SU-DHL-6 (cell line): ENCODE measurements at regions not wholly inside any gene's neighbourhood (a gene's known extent, or its start where the extent isn't known, plus 50 kb on each side); places are given as distances from the start of the nearest gene placed in this dataset.

ENCODE experiments used
- H2AFZ ChIP-seq: fragments of 200-600 bp; sonication (generic); 2 replicates; pipeline ENCODE4 v1.6.1; 2014; ENCODE audit warnings: low read depth, mild to moderate bottlenecking, moderate library complexity, mixed read lengths, antibody characterized with exemption, low read length; ENCODE audit not compliant: severe bottlenecking
- H3F3A ChIP-seq: fragments of 200-600 bp; shearing (Covaris generic); 2 replicates; pipeline ENCODE4 v1.6.0; 2016; ENCODE audit warnings: antibody characterized with exemption, mild to moderate bottlenecking; ENCODE audit not compliant: insufficient read depth
- H3K27ac ChIP-seq: fragments of 200-600 bp; sonication (generic); 2 replicates; pipeline ENCODE4 v1.5.1; 2016; ENCODE audit warnings: low read depth, mild to moderate bottlenecking, low read length, moderate library complexity, mixed read lengths
- H3K27me3 ChIP-seq: fragments of 200-600 bp; sonication (generic), shearing (Covaris generic); 2 replicates; pipeline ENCODE4 v1.6.0; 2014; ENCODE audit warnings: mild to moderate bottlenecking, low read length
- H3K36me3 ChIP-seq: fragments of 200-600 bp; sonication (generic); 2 replicates; pipeline ENCODE4 v1.6.1; 2014; ENCODE audit warnings: mild to moderate bottlenecking, low read length, mixed read lengths
- H3K4me2 ChIP-seq: fragments of 300-600, 200-600 bp; shearing (Covaris generic), sonication (generic); 2 replicates; pipeline ENCODE4 v1.6.0; 2014; ENCODE audit warnings: low read length, low read depth, mild to moderate bottlenecking; ENCODE audit not compliant: poor library complexity, severe bottlenecking
- H3K4me3 ChIP-seq: fragments of 200-600 bp; sonication (generic); 2 replicates; pipeline ENCODE4 v1.5.1; 2014; ENCODE audit warnings: antibody characterized with exemption, low read length, mild to moderate bottlenecking, mixed read lengths; ENCODE audit not compliant: insufficient read depth, poor library complexity, severe bottlenecking
- H3K79me2 ChIP-seq: fragments of 200-600 bp; sonication (generic); 2 replicates; pipeline ENCODE4 v1.6.1; 2014; ENCODE audit warnings: mild to moderate bottlenecking, low read length, moderate library complexity; ENCODE audit not compliant: insufficient read depth
- H3K9ac ChIP-seq: fragments of 200-600 bp; sonication (generic); 2 replicates; pipeline ENCODE4 v1.7.0; 2014; ENCODE audit warnings: mild to moderate bottlenecking, low read length
- H3K9me2 ChIP-seq: fragments of 200-600 bp; sonication (generic); replicated peaks from 2 replicates; pipeline ENCODE4 v1.6.1; 2014; ENCODE audit warnings: low read length; ENCODE audit not compliant: insufficient read depth
- H3K9me3 ChIP-seq: fragments of 200-600 bp; sonication (generic); 2 replicates; pipeline ENCODE4 v1.6.1; 2014; ENCODE audit warnings: low read length, mixed read lengths; ENCODE audit not compliant: insufficient read depth
- H4K20me1 ChIP-seq: fragments of 200-600 bp; sonication (generic); 2 replicates; pipeline ENCODE4 v1.6.1; 2014; ENCODE audit warnings: low read depth, mild to moderate bottlenecking, antibody characterized with exemption, low read length, moderate library complexity, mixed read lengths
- EZH2phosphoT487 ChIP-seq: fragments of 200-600 bp; sonication (generic), shearing (Covaris generic); conservative IDR thresholded peaks from 2 replicates; pipeline ENCODE4 v1.6.1; 2018; ENCODE audit warnings: mild to moderate bottlenecking, antibody characterized with exemption, low read length, moderate library complexity, mixed read lengths
- TF ChIP-seq, protein P1 (sequence below): fragments of 200-600 bp; sonication (generic); IDR thresholded peaks from one replicate; pipeline ENCODE4 v1.5.1; 2017; ENCODE audit warnings: antibody characterized with exemption, mild to moderate bottlenecking, low read length, moderate library complexity; ENCODE audit not compliant: insufficient read depth, poor library complexity, severe bottlenecking

DNA sequence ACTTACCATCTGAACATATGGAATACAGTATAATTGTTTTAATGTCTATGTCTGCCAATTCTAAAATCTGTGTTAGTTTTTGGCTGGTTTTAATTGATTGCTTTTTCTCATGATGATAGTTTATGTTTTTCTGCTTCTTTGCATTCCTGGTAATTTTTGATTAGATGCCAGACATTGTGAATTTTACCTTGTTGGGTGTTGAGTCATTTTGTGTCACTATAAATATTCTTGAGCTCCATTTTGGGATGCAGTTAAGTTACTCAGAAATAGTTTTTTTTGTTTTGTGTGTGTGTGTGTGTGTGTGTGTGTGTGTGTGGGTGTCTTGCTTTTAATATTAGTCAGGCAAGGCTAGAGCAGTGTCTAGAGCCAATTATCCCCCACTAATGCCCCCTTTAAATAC lies 818.8 kb upstream of the NR2F2 start:
- H3K4me3 ChIP-seq, result no peak overlapping the region
- no peaks in the 10 kb centered on the region for H3K27me3 ChIP-seq
- H3K79me2 ChIP-seq, result no peaks in the 10 kb centered on the region
- no peaks in the 10 kb centered on the region for H3F3A ChIP-seq
- no peak overlapping the region for H3K27ac ChIP-seq
- H3K9ac ChIP-seq, result no peak overlapping the region
- no peak for TF ChIP-seq EZH2phosphoT487
- no peaks in the 10 kb centered on the region for H4K20me1 ChIP-seq
- H3K4me2 ChIP-seq, result no peak overlapping the region
- H3K9me2 ChIP-seq, result no peaks in the 10 kb centered on the region
- H2AFZ ChIP-seq, result no peak overlapping the region
- no peaks in the 10 kb centered on the region for H3K36me3 ChIP-seq
- no peaks in the 10 kb centered on the region for H3K9me3 ChIP-seq

DNA sequence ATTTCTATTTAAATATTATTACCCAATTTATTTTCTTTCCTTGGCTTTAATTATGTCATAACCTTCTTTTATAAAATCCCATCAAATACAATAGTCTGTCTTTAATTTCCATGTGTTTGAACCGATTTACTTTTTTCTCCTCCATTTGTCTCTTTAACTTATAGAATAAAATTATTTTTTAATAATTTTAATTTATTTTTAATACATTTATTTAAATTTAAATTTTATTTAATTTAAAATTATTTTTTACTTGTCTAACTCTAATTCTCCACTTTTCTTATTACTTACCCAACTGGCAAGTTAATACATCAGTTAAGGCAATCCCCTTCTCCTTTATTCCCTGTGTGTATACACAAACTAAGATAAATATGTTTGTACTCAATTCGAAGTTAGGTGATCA lies 817.6 kb upstream of the NR2F2 start:
- no peaks in the 10 kb centered on the region for H3K9me2 ChIP-seq
- H3K9ac ChIP-seq, result no peak overlapping the region
- TF ChIP-seq, protein P1, sequence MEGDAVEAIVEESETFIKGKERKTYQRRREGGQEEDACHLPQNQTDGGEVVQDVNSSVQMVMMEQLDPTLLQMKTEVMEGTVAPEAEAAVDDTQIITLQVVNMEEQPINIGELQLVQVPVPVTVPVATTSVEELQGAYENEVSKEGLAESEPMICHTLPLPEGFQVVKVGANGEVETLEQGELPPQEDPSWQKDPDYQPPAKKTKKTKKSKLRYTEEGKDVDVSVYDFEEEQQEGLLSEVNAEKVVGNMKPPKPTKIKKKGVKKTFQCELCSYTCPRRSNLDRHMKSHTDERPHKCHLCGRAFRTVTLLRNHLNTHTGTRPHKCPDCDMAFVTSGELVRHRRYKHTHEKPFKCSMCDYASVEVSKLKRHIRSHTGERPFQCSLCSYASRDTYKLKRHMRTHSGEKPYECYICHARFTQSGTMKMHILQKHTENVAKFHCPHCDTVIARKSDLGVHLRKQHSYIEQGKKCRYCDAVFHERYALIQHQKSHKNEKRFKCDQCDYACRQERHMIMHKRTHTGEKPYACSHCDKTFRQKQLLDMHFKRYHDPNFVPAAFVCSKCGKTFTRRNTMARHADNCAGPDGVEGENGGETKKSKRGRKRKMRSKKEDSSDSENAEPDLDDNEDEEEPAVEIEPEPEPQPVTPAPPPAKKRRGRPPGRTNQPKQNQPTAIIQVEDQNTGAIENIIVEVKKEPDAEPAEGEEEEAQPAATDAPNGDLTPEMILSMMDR, result no peak
- no peak for TF ChIP-seq EZH2phosphoT487
- H3F3A ChIP-seq, result no peaks in the 10 kb centered on the region
- no peaks in the 10 kb centered on the region for H3K36me3 ChIP-seq
- no peak overlapping the region for H3K4me3 ChIP-seq
- H2AFZ ChIP-seq, result no peak overlapping the region
- no peaks in the 10 kb centered on the region for H3K27me3 ChIP-seq
- no peaks in the 10 kb centered on the region for H3K79me2 ChIP-seq
- H4K20me1 ChIP-seq, result no peaks in the 10 kb centered on the region
- H3K27ac ChIP-seq, result no peak overlapping the region
- no peaks in the 10 kb centered on the region for H3K9me3 ChIP-seq
- H3K4me2 ChIP-seq, result no peak overlapping the region

DNA sequence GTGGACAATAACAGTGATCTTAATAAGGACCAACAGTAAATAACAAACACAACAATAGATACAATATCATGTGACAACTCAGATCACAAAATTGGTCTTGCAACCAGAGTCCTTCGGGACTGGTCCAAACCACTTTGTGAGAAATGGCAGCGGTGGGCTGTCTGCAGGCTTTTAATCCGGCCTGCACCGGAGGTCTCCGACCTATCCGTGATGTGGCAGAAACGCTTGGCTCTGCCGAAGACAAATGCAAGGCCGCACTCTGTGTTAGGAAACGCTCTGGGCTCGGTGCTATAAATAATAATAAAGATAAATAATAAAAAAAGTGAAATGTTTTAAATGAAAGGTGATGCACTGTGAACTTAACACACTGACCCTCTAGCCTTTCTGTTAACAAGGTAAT lies 810.6 kb upstream of the NR2F2 start:
- no peaks in the 10 kb centered on the region for H3K9me2 ChIP-seq
- no peaks in the 10 kb centered on the region for H3K79me2 ChIP-seq
- H3K9me3 ChIP-seq, result no peaks in the 10 kb centered on the region

DNA sequence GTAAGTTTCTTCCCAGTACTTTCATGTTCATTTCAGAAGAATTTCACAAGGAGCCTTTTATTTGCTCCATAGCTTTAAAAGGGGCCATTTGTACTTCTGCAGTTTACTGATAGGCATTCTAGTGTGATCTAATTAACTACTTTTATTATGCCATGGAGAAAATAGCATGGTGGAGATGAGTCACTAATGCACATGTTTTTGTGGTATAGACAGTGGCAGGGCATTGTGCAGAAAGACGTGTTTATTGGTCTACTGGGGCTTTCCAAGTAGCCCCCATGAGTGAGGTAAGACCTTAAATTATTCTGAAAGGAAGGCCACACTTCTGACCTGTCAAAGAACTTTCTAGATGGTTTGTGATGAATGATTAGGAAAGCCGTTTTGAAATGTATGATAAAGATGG lies 810.0 kb upstream of the NR2F2 start:
- Histone ChIP-seq H3K27ac (no peak overlapping the region), H3K79me2 (no peaks in the 10 kb centered on the region), H3K36me3 (no peaks in the 10 kb centered on the region), H3K4me3 (no peak overlapping the region), H3K9me3 (no peaks in the 10 kb centered on the region), H2AFZ (no peak overlapping the region), H4K20me1 (no peaks in the 10 kb centered on the region), H3K9me2 (no peaks in the 10 kb centered on the region), H3K9ac (no peak overlapping the region), H3K4me2 (no peak overlapping the region), H3K27me3 (no peaks in the 10 kb centered on the region), H3F3A (no peaks in the 10 kb centered on the region)
- TF ChIP-seq, protein P1, result no peak
- TF ChIP-seq EZH2phosphoT487, result no peak

More for the DNA sequence above, 810.6 kb upstream of the NR2F2 start:
- no peaks in the 10 kb centered on the region for H3K27me3 ChIP-seq
- no peak overlapping the region for H3K4me2 ChIP-seq
- H3K36me3 ChIP-seq, result no peaks in the 10 kb centered on the region
- H4K20me1 ChIP-seq, result no peaks in the 10 kb centered on the region
- TF ChIP-seq, protein P1, result no peak
- TF ChIP-seq EZH2phosphoT487, result no peak
- no peak overlapping the region for H2AFZ ChIP-seq
- no peaks in the 10 kb centered on the region for H3F3A ChIP-seq
- no peak overlapping the region for H3K27ac ChIP-seq
- no peak overlapping the region for H3K9ac ChIP-seq
- no peak overlapping the region for H3K4me3 ChIP-seq
